Hepatocyte (in vitro differentiated cells): ENCODE measurements at regions not wholly inside any gene's neighbourhood (a gene's known extent, or its start where the extent isn't known, plus 50 kb on each side); places are given as distances from the start of the nearest gene placed in this dataset.

Experiments used
- EZH2 ChIP-seq: fragments of 200-600 bp; sonication (generic); IDR thresholded peaks from 2 replicates; pipeline ENCODE4 v1.6.1; 2016; ENCODE audit warnings: antibody characterized with exemption, mild to moderate bottlenecking, borderline replicate concordance
- TF ChIP-seq, protein P1 (sequence below): fragments of 200-600 bp; sonication (generic); IDR thresholded peaks from 2 replicates; pipeline ENCODE4 v1.5.1; 2016; ENCODE audit warnings: antibody characterized with exemption, mild to moderate bottlenecking; ENCODE audit not compliant: poor library complexity

DNA sequence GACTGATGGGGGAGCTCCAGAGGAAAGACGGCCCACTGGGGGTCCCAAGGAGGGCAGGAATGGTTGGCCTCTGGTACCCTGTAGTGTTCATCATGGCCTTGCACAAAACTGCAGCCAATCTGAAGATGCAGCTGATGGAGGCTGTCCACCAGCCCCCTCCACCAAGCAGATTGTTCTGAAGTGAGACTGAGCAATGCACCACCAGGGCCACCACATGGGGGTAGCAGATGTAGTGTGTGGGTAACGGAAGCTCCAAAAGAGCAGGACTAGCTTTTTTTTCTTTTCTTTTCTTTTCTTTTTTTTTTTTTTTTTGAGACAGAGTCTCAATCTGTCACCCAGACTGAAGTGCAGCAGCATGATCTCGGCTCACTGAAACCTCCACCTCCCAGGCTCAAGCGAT, 181.0 kb upstream of the MYLIP start:
- TF ChIP-seq, protein P1, sequence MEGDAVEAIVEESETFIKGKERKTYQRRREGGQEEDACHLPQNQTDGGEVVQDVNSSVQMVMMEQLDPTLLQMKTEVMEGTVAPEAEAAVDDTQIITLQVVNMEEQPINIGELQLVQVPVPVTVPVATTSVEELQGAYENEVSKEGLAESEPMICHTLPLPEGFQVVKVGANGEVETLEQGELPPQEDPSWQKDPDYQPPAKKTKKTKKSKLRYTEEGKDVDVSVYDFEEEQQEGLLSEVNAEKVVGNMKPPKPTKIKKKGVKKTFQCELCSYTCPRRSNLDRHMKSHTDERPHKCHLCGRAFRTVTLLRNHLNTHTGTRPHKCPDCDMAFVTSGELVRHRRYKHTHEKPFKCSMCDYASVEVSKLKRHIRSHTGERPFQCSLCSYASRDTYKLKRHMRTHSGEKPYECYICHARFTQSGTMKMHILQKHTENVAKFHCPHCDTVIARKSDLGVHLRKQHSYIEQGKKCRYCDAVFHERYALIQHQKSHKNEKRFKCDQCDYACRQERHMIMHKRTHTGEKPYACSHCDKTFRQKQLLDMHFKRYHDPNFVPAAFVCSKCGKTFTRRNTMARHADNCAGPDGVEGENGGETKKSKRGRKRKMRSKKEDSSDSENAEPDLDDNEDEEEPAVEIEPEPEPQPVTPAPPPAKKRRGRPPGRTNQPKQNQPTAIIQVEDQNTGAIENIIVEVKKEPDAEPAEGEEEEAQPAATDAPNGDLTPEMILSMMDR, result no peak
- TF ChIP-seq EZH2, result no peak
